Ishikawa (cell line): ENCODE measurements at regions not wholly inside any gene's neighbourhood (a gene's known extent, or its start where the extent isn't known, plus 50 kb on each side); places are given as distances from the start of the nearest gene placed in this dataset.

Source experiments
- CEBPB ChIP-seq: IDR thresholded peaks from 2 replicates; pipeline ENCODE4 v1.6.1; 2012
- CREB1 ChIP-seq: IDR thresholded peaks from 2 replicates; pipeline ENCODE4 v1.6.1; 2012; ENCODE audit warnings: low read depth
- EGR1 ChIP-seq: IDR thresholded peaks from 2 replicates; pipeline ENCODE4 v1.6.1; 2012
- EP300 ChIP-seq: IDR thresholded peaks from 2 replicates; pipeline ENCODE4 v1.6.1; 2012; ENCODE audit warnings: borderline replicate concordance
- FOXM1 ChIP-seq: IDR thresholded peaks from 2 replicates; pipeline ENCODE4 v1.6.1; 2012; ENCODE audit warnings: low read depth, borderline replicate concordance
- MAX ChIP-seq: IDR thresholded peaks from 2 replicates; pipeline ENCODE4 v1.6.1; 2012
- NFIC ChIP-seq: IDR thresholded peaks from 2 replicates; pipeline ENCODE4 v1.6.1; 2012
- RAD21 ChIP-seq: IDR thresholded peaks from 2 replicates; pipeline ENCODE4 v1.6.1; 2012; ENCODE audit warnings: low read depth
- REST ChIP-seq: IDR thresholded peaks from 2 replicates; pipeline ENCODE4 v1.6.1; 2012; ENCODE audit warnings: low read depth, mild to moderate bottlenecking
- TAF1 ChIP-seq: IDR thresholded peaks from 2 replicates; pipeline ENCODE4 v1.6.1; 2012; ENCODE audit warnings: low read depth, mild to moderate bottlenecking
- TCF12 ChIP-seq: IDR thresholded peaks from 2 replicates; pipeline ENCODE4 v1.6.1; 2012; ENCODE audit warnings: low read depth
- TEAD4 ChIP-seq: IDR thresholded peaks from 2 replicates; pipeline ENCODE4 v1.6.1; 2012
- USF1 ChIP-seq: IDR thresholded peaks from 2 replicates; pipeline ENCODE4 v1.6.1; 2012
- YY1 ChIP-seq: IDR thresholded peaks from 2 replicates; pipeline ENCODE4 v1.6.1; 2012; ENCODE audit warnings: low read depth
- ZBTB7A ChIP-seq: IDR thresholded peaks from 2 replicates; pipeline ENCODE4 v1.6.1; 2012; ENCODE audit warnings: low read depth

- TF ChIP-seq CEBPB (no peak), MAX (no peak), TCF12 (no peak), TEAD4 (no peak), NFIC (no peak), RAD21 (no peak), EGR1 (no peak), REST (no peak), USF1 (no peak), CREB1 (no peak), ZBTB7A (no peak), TAF1 (no peak), FOXM1 (no peak)
Measured at GRCh38 chr9:134214386-134214765, 50.0 kb upstream of the RNU6ATAC start.

- no peak for TF ChIP-seq USF1
- TF ChIP-seq TCF12, result no peak
- no peak for TF ChIP-seq TEAD4
- no peak for TF ChIP-seq EP300
- no peak for TF ChIP-seq RAD21
- no peak for TF ChIP-seq NFIC
- no peak for TF ChIP-seq REST
- TF ChIP-seq CEBPB, result no peak
- no peak for TF ChIP-seq TAF1
- TF ChIP-seq EGR1, result no peak
- TF ChIP-seq MAX, result no peak
- TF ChIP-seq FOXM1, result no peak
- no peak for TF ChIP-seq CREB1
- no peak for TF ChIP-seq YY1
- TF ChIP-seq ZBTB7A, result no peak
Measured at GRCh38 chr9:134214766-134215419, 50.5 kb upstream of the RNU6ATAC start.

GRCh38 chr9:134215420-134215698 is 51.0 kb upstream of the RNU6ATAC start:
- TF ChIP-seq USF1 (no peak), FOXM1 (no peak), TCF12 (no peak), REST (no peak), TAF1 (no peak), TEAD4 (no peak), EGR1 (no peak), YY1 (no peak), RAD21 (no peak), CEBPB (no peak)

- TF ChIP-seq RAD21 (no peak), CREB1 (no peak), TAF1 (no peak), NFIC (no peak), EP300 (no peak), CEBPB (no peak), TEAD4 (no peak), ZBTB7A (no peak), YY1 (no peak)
Measured at GRCh38 chr9:134215699-134216448, 51.5 kb upstream of the RNU6ATAC start.
